HG02943 (cell line): ENCODE measurements at regions not wholly inside any gene's neighbourhood (a gene's known extent, or its start where the extent isn't known, plus 50 kb on each side); places are given as distances from the start of the nearest gene placed in this dataset.
A peak's percentile ranks its signal among the peaks of the same experiment; 100 is the strongest.

Experiments used
- ATAC-seq: cut with Tn5 transposase; IDR thresholded peaks from one replicate; pipeline ENCODE4 v1.9.1; 2021; ENCODE audit warnings: mild to moderate bottlenecking, low read depth, moderate library complexity; ENCODE audit not compliant: unreplicated experiment

- ATAC-seq, result no peak
Observed at GRCh38 chrX:69365755-69366154, 138.4 kb upstream of the NALF2 start.

- no peak for ATAC-seq
Observed at GRCh38 chrX:69365349-69365748, 138.8 kb upstream of the NALF2 start.

GRCh38 chrX:69362856-69363255, 141.3 kb upstream of the NALF2 start:
- ATAC-seq, result peak; percentile 86

GRCh38 chrX:69362354-69362753, 141.8 kb upstream of the NALF2 start:
- peak; percentile 9 for ATAC-seq

GRCh38 chrX:69361311-69361845, 142.7 kb upstream of the NALF2 start:
- no peak for ATAC-seq

GRCh38 chrX:69357317-69357716, 146.8 kb upstream of the NALF2 start:
- ATAC-seq, result no peak

- ATAC-seq, result no peak
Observed at GRCh38 chrX:69324851-69325250, 159.6 kb upstream of the PJA1 start.

- ATAC-seq, result no peak
Observed at GRCh38 chrX:69323786-69324720, 158.8 kb upstream of the PJA1 start.

GRCh38 chrX:69321789-69322188, 156.5 kb upstream of the PJA1 start:
- no peak for ATAC-seq

- ATAC-seq, result no peak
Observed at GRCh38 chrX:69321006-69321655, 155.9 kb upstream of the PJA1 start.

GRCh38 chrX:69320116-69320515, 154.9 kb upstream of the PJA1 start:
- no peak for ATAC-seq

GRCh38 chrX:69319376-69319775, 154.1 kb upstream of the PJA1 start:
- ATAC-seq, result no peak

GRCh38 chrX:69318651-69319340, 153.5 kb upstream of the PJA1 start:
- ATAC-seq, result no peak

GRCh38 chrX:69317721-69318120, 152.5 kb upstream of the PJA1 start:
- no peak for ATAC-seq

- no peak for ATAC-seq
Observed at GRCh38 chrX:69314436-69315348, 149.4 kb upstream of the PJA1 start.

- no peak for ATAC-seq
Observed at GRCh38 chrX:69313617-69314290, 148.5 kb upstream of the PJA1 start.

GRCh38 chrX:69311936-69312670, 146.8 kb upstream of the PJA1 start:
- no peak for ATAC-seq

GRCh38 chrX:69309074-69309792, 144.0 kb upstream of the PJA1 start:
- no peak for ATAC-seq
